ENCODE measurements at regions not wholly inside any gene's neighbourhood (a gene's known extent, or its start where the extent isn't known, plus 50 kb on each side); places are given as distances from the start of the nearest gene placed in this dataset.

DNA sequence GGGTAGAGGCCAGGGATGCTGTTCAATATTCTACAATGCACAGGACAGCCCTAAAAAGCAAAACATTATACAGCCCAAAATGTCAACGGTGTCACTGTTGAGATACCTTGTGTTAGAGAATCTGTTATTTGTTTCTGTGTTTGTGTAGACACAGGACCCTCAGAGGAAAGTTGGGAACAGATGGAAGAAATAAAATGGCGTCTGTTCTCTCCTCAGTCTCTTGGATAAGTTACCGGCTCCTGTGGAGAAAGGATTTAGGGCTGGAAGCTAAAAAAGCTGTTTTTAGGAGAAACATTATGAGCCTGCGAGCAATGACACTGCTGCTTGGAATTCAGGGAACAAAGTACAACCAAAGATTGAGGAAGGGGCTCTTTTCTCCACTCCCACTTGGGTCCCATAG, 688.6 kb upstream of the ZNF385D start:
- intact Hi-C loops (cut with micrococcal nuclease): no loop called here
- ChIA-PET POLR2A (no interaction called here), CTCF (no interaction called here), RAD21 (ENCODE audit: low non-redundant PET in 1 of 2, low total read pairs in 2 of 2, uncharacterized antibody in 2 of 2, unreplicated experiment in 2 of 2) (no interaction called here)
- Histone ChIP-seq H3K4me2 (ENCODE audit: low read length) (no peak overlapping the region), H3K9ac (ENCODE audit: low read length) (no peak overlapping the region), H3K27ac (ENCODE audit: low read depth, low read length) (no peak overlapping the region), H3K4me3 (replicated peaks in 1 of 2; ENCODE audit: low read depth in 1 of 2, low read length in 2 of 2) (no peak overlapping the region), H3K9me2 (ENCODE audit: insufficient read depth) (no peaks in the 10 kb centered on the region), H3K27me3 (ENCODE audit: insufficient read depth, low read length) (no peaks in the 10 kb centered on the region), H4K20me1 (ENCODE audit: insufficient read depth) (no peaks in the 10 kb centered on the region), H3K36me3 (ENCODE audit: control insufficient read depth in 1 of 2, insufficient read depth in 2 of 2, low read length in 2 of 2) (no peaks in the 10 kb centered on the region), H2AFZ (ENCODE audit: low read depth, low read length, poor library complexity, severe bottlenecking) (no peak overlapping the region), H3K79me2 (ENCODE audit: insufficient read depth, low read length) (no peaks in the 10 kb centered on the region), H3K9me3 (ENCODE audit: control insufficient read depth in 1 of 2, insufficient read depth in 1 of 2, low read depth in 1 of 2, low read length in 2 of 2) (peaks cover 0 to 12% of the 10 kb centered on the region in 2 experiments; a peak in 3 of 4 replicates), H3K4me1 (ENCODE audit: control insufficient read depth in 1 of 2, insufficient read depth in 2 of 2, low read length in 2 of 2) (no peaks in the 10 kb centered on the region)
- TF ChIP-seq, protein P1, sequence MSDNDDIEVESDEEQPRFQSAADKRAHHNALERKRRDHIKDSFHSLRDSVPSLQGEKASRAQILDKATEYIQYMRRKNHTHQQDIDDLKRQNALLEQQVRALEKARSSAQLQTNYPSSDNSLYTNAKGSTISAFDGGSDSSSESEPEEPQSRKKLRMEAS (IDR thresholded peaks at IDR 0.05): no peak
- BruUV-seq (replicated peaks): no TSS peak
- no peak for DNase-seq (ENCODE audit: low read depth, low spot score)
- no peak for ATAC-seq

DNA sequence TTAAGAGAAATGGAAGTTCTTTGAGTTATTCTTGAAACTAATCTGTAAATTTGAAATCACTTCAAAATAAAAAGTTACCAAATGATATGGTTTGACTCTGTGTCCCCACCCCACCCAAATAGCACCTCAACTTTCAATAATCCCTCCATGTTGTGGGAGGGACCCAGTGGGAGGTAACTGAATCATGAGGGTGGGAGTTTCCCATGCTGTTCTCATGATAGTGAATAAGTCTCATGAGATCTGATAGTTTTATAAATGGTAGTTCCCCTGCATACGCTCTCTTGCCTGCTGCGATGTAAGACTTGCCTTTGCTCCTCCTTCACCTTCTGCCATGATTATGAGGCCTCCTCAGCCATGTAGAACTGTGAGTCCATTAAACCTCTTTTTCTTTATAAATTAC, 690.7 kb upstream of the ZNF385D start:
- POLR2A ChIA-PET: no interaction called here
- Histone ChIP-seq H3K27ac (ENCODE audit: low read depth, low read length) (no peak overlapping the region), H3K9me3 (ENCODE audit: control insufficient read depth in 1 of 2, insufficient read depth in 1 of 2, low read depth in 1 of 2, low read length in 2 of 2) (peaks cover 0 to 8% of the 10 kb centered on the region in 2 experiments; a peak in 3 of 4 replicates), H3K36me3 (ENCODE audit: control insufficient read depth in 1 of 2, insufficient read depth in 2 of 2, low read length in 2 of 2) (no peaks in the 10 kb centered on the region), H3K9me2 (ENCODE audit: insufficient read depth) (no peaks in the 10 kb centered on the region), H3K79me2 (ENCODE audit: insufficient read depth, low read length) (no peaks in the 10 kb centered on the region), H4K20me1 (ENCODE audit: insufficient read depth) (no peaks in the 10 kb centered on the region), H3K9ac (ENCODE audit: low read length) (no peak overlapping the region), H3K4me3 (replicated peaks in 1 of 2; ENCODE audit: low read depth in 1 of 2, low read length in 2 of 2) (no peak overlapping the region), H3K4me1 (ENCODE audit: control insufficient read depth in 1 of 2, insufficient read depth in 2 of 2, low read length in 2 of 2) (no peaks in the 10 kb centered on the region), H3K4me2 (ENCODE audit: low read length) (no peak overlapping the region), H2AFZ (ENCODE audit: low read depth, low read length, poor library complexity, severe bottlenecking) (no peak overlapping the region), H3K27me3 (ENCODE audit: insufficient read depth, low read length) (no peaks in the 10 kb centered on the region)
- intact Hi-C loops (cut with micrococcal nuclease): no loop called here
- CTCF ChIA-PET: no interaction called here
- no peak for ATAC-seq
- no peak for DNase-seq (ENCODE audit: low read depth, low spot score)
- RAD21 ChIA-PET (ENCODE audit: low non-redundant PET in 1 of 2, low total read pairs in 2 of 2, uncharacterized antibody in 2 of 2, unreplicated experiment in 2 of 2): no interaction called here
- no TSS peak for BruUV-seq (replicated peaks)
- TF ChIP-seq EGR1 (IDR thresholded peaks at IDR 0.05; ENCODE audit: low read depth) (no peak), YY1 (IDR thresholded peaks at IDR 0.05; ENCODE audit: extremely low read depth, insufficient replicate concordance, low read depth, low read length) (no peak), POLR2AphosphoS5 (IDR thresholded peaks at IDR 0.05; ENCODE audit: low read depth, low read length) (no peak), RAD21 (IDR thresholded peaks at IDR 0.05; ENCODE audit: low read depth) (no peak), CEBPB (IDR thresholded peaks at IDR 0.05; ENCODE audit: low read depth) (no peak), SRF (IDR thresholded peaks at IDR 0.05; ENCODE audit: low read depth) (no peak), ZNF274 (IDR thresholded peaks at IDR 0.05; ENCODE audit: low read depth, low read length) (no peak), POLR2A (IDR thresholded peaks at IDR 0.05; ENCODE audit: borderline replicate concordance, extremely low read depth, insufficient read depth, insufficient read length) (no peak), EZH2phosphoT487 (IDR thresholded peaks at IDR 0.05; ENCODE audit: borderline replicate concordance) (no peak)
- TF ChIP-seq, protein P2, sequence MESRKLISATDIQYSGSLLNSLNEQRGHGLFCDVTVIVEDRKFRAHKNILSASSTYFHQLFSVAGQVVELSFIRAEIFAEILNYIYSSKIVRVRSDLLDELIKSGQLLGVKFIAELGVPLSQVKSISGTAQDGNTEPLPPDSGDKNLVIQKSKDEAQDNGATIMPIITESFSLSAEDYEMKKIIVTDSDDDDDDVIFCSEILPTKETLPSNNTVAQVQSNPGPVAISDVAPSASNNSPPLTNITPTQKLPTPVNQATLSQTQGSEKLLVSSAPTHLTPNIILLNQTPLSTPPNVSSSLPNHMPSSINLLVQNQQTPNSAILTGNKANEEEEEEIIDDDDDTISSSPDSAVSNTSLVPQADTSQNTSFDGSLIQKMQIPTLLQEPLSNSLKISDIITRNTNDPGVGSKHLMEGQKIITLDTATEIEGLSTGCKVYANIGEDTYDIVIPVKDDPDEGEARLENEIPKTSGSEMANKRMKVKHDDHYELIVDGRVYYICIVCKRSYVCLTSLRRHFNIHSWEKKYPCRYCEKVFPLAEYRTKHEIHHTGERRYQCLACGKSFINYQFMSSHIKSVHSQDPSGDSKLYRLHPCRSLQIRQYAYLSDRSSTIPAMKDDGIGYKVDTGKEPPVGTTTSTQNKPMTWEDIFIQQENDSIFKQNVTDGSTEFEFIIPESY (IDR thresholded peaks at IDR 0.05; ENCODE audit: extremely low read depth, insufficient replicate concordance, low read length): no peak
- TF ChIP-seq, protein P3, sequence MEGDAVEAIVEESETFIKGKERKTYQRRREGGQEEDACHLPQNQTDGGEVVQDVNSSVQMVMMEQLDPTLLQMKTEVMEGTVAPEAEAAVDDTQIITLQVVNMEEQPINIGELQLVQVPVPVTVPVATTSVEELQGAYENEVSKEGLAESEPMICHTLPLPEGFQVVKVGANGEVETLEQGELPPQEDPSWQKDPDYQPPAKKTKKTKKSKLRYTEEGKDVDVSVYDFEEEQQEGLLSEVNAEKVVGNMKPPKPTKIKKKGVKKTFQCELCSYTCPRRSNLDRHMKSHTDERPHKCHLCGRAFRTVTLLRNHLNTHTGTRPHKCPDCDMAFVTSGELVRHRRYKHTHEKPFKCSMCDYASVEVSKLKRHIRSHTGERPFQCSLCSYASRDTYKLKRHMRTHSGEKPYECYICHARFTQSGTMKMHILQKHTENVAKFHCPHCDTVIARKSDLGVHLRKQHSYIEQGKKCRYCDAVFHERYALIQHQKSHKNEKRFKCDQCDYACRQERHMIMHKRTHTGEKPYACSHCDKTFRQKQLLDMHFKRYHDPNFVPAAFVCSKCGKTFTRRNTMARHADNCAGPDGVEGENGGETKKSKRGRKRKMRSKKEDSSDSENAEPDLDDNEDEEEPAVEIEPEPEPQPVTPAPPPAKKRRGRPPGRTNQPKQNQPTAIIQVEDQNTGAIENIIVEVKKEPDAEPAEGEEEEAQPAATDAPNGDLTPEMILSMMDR (IDR thresholded peaks at IDR 0.05 in 2 of 3, conservative IDR thresholded peaks at IDR 0.05 in 1 of 3; ENCODE audit: borderline replicate concordance in 1 of 3, insufficient read depth in 1 of 3, low read depth in 2 of 3, low read length in 2 of 3): no peak
- TF ChIP-seq, protein P4, sequence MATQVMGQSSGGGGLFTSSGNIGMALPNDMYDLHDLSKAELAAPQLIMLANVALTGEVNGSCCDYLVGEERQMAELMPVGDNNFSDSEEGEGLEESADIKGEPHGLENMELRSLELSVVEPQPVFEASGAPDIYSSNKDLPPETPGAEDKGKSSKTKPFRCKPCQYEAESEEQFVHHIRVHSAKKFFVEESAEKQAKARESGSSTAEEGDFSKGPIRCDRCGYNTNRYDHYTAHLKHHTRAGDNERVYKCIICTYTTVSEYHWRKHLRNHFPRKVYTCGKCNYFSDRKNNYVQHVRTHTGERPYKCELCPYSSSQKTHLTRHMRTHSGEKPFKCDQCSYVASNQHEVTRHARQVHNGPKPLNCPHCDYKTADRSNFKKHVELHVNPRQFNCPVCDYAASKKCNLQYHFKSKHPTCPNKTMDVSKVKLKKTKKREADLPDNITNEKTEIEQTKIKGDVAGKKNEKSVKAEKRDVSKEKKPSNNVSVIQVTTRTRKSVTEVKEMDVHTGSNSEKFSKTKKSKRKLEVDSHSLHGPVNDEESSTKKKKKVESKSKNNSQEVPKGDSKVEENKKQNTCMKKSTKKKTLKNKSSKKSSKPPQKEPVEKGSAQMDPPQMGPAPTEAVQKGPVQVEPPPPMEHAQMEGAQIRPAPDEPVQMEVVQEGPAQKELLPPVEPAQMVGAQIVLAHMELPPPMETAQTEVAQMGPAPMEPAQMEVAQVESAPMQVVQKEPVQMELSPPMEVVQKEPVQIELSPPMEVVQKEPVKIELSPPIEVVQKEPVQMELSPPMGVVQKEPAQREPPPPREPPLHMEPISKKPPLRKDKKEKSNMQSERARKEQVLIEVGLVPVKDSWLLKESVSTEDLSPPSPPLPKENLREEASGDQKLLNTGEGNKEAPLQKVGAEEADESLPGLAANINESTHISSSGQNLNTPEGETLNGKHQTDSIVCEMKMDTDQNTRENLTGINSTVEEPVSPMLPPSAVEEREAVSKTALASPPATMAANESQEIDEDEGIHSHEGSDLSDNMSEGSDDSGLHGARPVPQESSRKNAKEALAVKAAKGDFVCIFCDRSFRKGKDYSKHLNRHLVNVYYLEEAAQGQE (IDR thresholded peaks at IDR 0.05; ENCODE audit: low read depth): no peak
